ENCODE measurements at regions not wholly inside any gene's neighbourhood (a gene's known extent, or its start where the extent isn't known, plus 50 kb on each side); places are given as distances from the start of the nearest gene placed in this dataset.

DNA sequence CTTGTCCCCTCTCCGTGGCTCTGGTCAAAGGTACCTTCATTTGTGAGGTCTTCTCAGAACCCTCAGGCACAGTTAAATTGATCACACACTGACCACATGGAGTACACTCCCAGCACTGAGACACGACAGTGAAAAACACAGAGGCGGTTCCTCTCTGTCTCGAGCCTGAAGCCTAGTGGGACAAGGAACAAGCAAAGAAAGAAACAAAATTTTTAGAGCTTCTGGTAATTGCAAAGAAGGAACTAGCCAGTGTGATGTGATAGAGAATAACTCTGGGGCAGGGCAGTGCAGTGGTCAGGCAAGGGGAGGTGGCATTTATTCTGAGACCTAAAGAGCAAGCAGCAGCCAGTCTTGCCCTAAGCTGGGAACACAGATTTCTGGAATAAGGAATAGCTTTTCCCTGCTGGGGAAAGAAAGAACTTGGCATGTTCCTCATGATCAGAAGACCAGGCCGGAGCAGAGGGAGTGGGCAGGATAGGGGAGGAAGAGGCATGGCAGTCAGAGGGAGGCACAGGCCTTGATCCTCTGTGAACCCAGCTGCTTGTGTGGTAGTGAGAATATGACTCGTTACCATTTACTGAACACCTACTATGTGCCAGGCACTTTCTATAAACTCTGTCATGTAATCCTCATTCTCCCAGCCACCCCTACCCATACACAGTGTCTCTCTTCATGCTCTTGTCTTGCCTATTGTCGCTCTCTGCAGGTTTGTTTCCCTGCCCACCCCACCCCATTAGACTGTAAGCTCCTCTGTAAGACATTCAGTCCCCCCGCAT lies 262.3 kb upstream of the HES1 start:
- peaks cover 11% of the 10 kb centered on the region for H3K4me1 Mint-ChIP-seq (ENCODE audit: low read depth)
- peaks cover 46% of the 10 kb centered on the region for H3K27me3 Mint-ChIP-seq
- no peak overlapping the region for H3K27ac Mint-ChIP-seq
- no peaks in the 10 kb centered on the region for H3K9me3 Mint-ChIP-seq
- H3K4me3 Mint-ChIP-seq = no peak overlapping the region
- DNase-seq = no peak
- H3K36me3 Mint-ChIP-seq (ENCODE audit: low read depth) = no peaks in the 10 kb centered on the region

GRCh38 chr3:193874512-193874911 lies 261.4 kb upstream of the HES1 start:
- peaks cover 11% of the 10 kb centered on the region for H3K4me1 Mint-ChIP-seq (ENCODE audit: low read depth)
- H3K9me3 Mint-ChIP-seq = no peaks in the 10 kb centered on the region
- peaks cover 40% of the 10 kb centered on the region for H3K27me3 Mint-ChIP-seq
- no peaks in the 10 kb centered on the region for H3K36me3 Mint-ChIP-seq (ENCODE audit: low read depth)
- no peak for DNase-seq
- no peak overlapping the region for H3K4me3 Mint-ChIP-seq
- no peak overlapping the region for H3K27ac Mint-ChIP-seq

GRCh38 chr3:193874997-193875593 lies 260.9 kb upstream of the HES1 start:
- DNase-seq = no peak
- H3K36me3 Mint-ChIP-seq (ENCODE audit: low read depth) = no peaks in the 10 kb centered on the region
- H3K27ac Mint-ChIP-seq = no peak overlapping the region
- no peak overlapping the region for H3K4me3 Mint-ChIP-seq
- peaks cover 37% of the 10 kb centered on the region for H3K27me3 Mint-ChIP-seq
- H3K4me1 Mint-ChIP-seq (ENCODE audit: low read depth) = peaks cover 5% of the 10 kb centered on the region
- H3K9me3 Mint-ChIP-seq = no peaks in the 10 kb centered on the region

GRCh38 chr3:193875601-193876321 lies 260.2 kb upstream of the HES1 start:
- Mint-ChIP-seq H3K27me3 (peaks cover 31% of the 10 kb centered on the region), H3K4me1 (ENCODE audit: low read depth) (peaks cover 2% of the 10 kb centered on the region), H3K36me3 (ENCODE audit: low read depth) (no peaks in the 10 kb centered on the region), H3K4me3 (no peak overlapping the region), H3K9me3 (no peaks in the 10 kb centered on the region), H3K27ac (no peak overlapping the region)
- no peak for DNase-seq

DNA sequence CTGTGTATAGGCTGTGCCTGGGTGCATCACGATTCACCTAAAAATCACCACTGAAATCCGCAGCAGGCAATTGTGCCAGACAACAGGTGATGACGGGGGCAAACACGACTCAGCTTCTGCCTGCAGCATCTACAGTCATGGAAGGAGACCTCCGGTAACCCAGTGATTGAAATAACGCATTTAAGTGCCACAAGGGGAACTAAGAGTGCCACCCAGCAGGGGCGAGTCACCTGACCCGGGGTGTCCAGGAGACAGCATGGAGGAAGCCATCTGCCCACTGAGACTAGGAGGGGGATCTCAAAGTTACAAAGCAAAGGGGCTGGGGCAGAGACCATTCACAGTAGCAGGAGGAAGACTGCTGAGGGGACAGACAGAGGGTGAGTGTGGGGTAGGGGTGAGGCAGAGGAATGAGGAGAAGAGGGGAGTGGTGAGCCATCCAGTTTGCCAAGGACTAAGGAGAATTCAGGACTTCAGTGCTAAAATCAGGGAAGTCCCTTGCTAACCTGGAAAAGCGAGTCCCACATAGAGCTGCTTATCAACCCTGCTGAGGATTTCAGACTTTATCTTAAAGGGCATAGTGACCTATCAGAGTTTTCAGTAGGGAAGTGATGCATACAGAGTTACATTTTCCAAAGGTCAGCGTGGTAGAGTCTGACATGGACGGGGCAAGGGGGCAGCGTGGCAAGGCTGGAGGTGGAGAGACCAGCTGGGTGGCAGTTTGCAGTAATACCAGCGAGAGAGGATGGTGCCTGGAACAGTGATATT lies 256.7 kb upstream of the HES1 start:
- Mint-ChIP-seq H3K9me3 (no peaks in the 10 kb centered on the region), H3K27me3 (peaks cover 25% of the 10 kb centered on the region), H3K4me3 (no peak overlapping the region), H3K36me3 (ENCODE audit: low read depth) (no peaks in the 10 kb centered on the region), H3K4me1 (ENCODE audit: low read depth) (no peaks in the 10 kb centered on the region), H3K27ac (no peak overlapping the region)
- DNase-seq = no peak

DNA sequence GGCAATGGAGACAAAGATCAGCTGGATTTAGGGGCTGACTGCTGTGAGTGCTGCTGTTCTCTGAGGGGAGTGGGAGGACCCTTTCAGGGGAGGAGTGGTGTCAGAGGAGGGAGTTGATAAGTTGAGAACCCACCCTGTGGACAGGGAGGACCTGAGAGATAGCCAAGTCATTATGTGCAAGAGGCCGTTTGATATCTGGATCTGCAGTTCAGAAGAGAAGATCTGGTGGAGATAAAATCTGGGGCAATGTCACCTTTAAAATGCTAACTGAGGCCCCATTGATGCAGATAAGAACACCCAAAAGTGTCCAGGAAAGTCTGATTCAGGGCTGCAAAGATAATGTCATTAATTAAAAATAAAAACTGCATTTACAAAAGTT lies 256.1 kb upstream of the HES1 start:
- no peaks in the 10 kb centered on the region for H3K4me1 Mint-ChIP-seq (ENCODE audit: low read depth)
- no peaks in the 10 kb centered on the region for H3K36me3 Mint-ChIP-seq (ENCODE audit: low read depth)
- DNase-seq = no peak
- no peak overlapping the region for H3K27ac Mint-ChIP-seq
- H3K9me3 Mint-ChIP-seq = no peaks in the 10 kb centered on the region
- no peak overlapping the region for H3K4me3 Mint-ChIP-seq
- H3K27me3 Mint-ChIP-seq = peaks cover 20% of the 10 kb centered on the region

- H3K4me1 Mint-ChIP-seq (ENCODE audit: low read depth) = no peaks in the 10 kb centered on the region
- no peak for DNase-seq
- H3K4me3 Mint-ChIP-seq = no peak overlapping the region
- no peaks in the 10 kb centered on the region for H3K36me3 Mint-ChIP-seq (ENCODE audit: low read depth)
- no peaks in the 10 kb centered on the region for H3K9me3 Mint-ChIP-seq
- no peak overlapping the region for H3K27ac Mint-ChIP-seq
- peaks cover 8% of the 10 kb centered on the region for H3K27me3 Mint-ChIP-seq
Observed at GRCh38 chr3:193882091-193882490, 253.9 kb upstream of the HES1 start.

GRCh38 chr3:193883551-193883950 lies 252.4 kb upstream of the HES1 start:
- peaks cover 4% of the 10 kb centered on the region for H3K27me3 Mint-ChIP-seq
- DNase-seq = no peak
- no peak overlapping the region for H3K4me3 Mint-ChIP-seq
- no peaks in the 10 kb centered on the region for H3K9me3 Mint-ChIP-seq
- H3K4me1 Mint-ChIP-seq (ENCODE audit: low read depth) = no peaks in the 10 kb centered on the region
- no peak overlapping the region for H3K27ac Mint-ChIP-seq
- H3K36me3 Mint-ChIP-seq (ENCODE audit: low read depth) = no peaks in the 10 kb centered on the region

DNA sequence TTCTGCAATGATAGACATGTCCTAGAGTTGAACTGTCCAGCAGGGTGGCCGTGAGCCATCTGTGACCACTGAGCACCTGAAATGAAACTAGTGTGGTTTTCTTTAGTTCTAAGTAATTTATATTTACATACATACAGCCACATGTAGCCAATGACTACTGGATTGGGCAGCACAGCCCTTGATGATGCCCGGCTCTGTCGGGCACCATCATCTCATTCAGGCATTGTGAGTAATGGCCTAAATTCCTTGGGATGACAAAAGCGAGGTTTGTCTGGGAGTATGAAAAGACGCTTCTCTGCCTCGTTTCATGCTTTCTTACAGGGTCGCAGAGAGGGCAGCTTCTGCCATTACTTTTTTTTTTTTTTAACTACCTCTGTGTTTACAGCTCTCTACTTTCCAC lies 251.9 kb upstream of the HES1 start:
- Mint-ChIP-seq H3K27me3 (peaks cover 4% of the 10 kb centered on the region), H3K4me3 (no peak overlapping the region), H3K9me3 (no peaks in the 10 kb centered on the region), H3K4me1 (ENCODE audit: low read depth) (no peaks in the 10 kb centered on the region), H3K36me3 (ENCODE audit: low read depth) (no peaks in the 10 kb centered on the region), H3K27ac (no peak overlapping the region)
- no peak for DNase-seq

- H3K4me3 Mint-ChIP-seq = no peak overlapping the region
- H3K9me3 Mint-ChIP-seq = no peaks in the 10 kb centered on the region
- H3K4me1 Mint-ChIP-seq (ENCODE audit: low read depth) = no peaks in the 10 kb centered on the region
- no peak overlapping the region for H3K27ac Mint-ChIP-seq
- DNase-seq = no peak
- peaks cover 2% of the 10 kb centered on the region for H3K27me3 Mint-ChIP-seq
- H3K36me3 Mint-ChIP-seq (ENCODE audit: low read depth) = no peaks in the 10 kb centered on the region
Observed at GRCh38 chr3:193884652-193885051, 251.3 kb upstream of the HES1 start.

- H3K4me1 Mint-ChIP-seq (ENCODE audit: low read depth) = no peaks in the 10 kb centered on the region
- no peak overlapping the region for H3K27ac Mint-ChIP-seq
- H3K27me3 Mint-ChIP-seq = no peaks in the 10 kb centered on the region
- no peaks in the 10 kb centered on the region for H3K36me3 Mint-ChIP-seq (ENCODE audit: low read depth)
- no peak overlapping the region for H3K4me3 Mint-ChIP-seq
- no peaks in the 10 kb centered on the region for H3K9me3 Mint-ChIP-seq
- DNase-seq = no peak
Observed at GRCh38 chr3:193885832-193886231, 250.1 kb upstream of the HES1 start.

GRCh38 chr3:193890016-193890897 lies 245.7 kb upstream of the HES1 start:
- Mint-ChIP-seq H3K4me1 (ENCODE audit: low read depth) (no peaks in the 10 kb centered on the region), H3K27ac (no peak overlapping the region), H3K9me3 (no peaks in the 10 kb centered on the region), H3K4me3 (no peak overlapping the region), H3K36me3 (ENCODE audit: low read depth) (no peaks in the 10 kb centered on the region), H3K27me3 (no peaks in the 10 kb centered on the region)
- no peak for DNase-seq

DNA sequence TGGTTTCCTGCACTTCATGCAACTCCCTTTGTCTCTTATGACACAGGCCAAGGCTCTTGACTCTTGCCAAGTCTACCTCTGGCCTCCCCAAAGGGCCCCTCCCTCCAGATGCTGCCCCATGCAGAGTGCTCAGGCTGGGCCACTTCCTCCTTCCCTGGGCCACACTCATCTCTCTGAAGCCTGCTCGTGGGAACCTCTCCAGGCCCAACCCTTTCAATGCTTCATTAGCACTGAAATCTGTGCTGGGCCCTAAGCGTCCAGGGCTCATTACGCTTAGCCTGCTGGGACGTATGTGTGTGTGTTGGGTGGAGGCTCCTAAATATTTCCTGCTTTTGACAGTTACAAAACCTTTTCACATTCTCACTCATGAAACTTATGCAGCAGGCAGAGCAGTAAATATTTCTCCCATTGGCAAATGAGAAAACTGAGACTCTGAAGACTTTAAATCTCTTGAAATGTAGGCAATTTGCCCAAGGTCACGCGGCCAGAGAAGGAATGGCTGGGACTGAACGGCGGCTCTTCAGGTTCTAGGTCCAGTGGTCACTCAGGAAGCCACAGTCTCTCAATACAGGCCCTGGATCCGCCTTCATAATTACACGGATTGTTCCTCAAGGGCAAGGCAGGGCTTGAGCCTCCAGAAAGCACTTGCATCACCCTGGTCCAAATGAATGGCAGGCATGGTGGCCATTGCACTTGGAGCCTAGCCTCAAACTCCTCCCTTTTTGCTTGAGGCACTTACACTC lies 241.7 kb upstream of the HES1 start:
- Mint-ChIP-seq H3K27me3 (no peaks in the 10 kb centered on the region), H3K4me1 (ENCODE audit: low read depth) (no peaks in the 10 kb centered on the region), H3K4me3 (no peak overlapping the region), H3K36me3 (ENCODE audit: low read depth) (no peaks in the 10 kb centered on the region), H3K27ac (no peak overlapping the region), H3K9me3 (no peaks in the 10 kb centered on the region)
- no peak for DNase-seq

Data from activated T-cell treated with anti-CD3 and anti-CD28 coated beads, Interleukin-2, amount 50 U/mL, for 24 hours (primary cell).